Osteoblast (primary cell): ENCODE measurements at regions not wholly inside any gene's neighbourhood (a gene's known extent, or its start where the extent isn't known, plus 50 kb on each side); places are given as distances from the start of the nearest gene placed in this dataset.
"Not testable (repeated sequence)": the region's sequence is repeated elsewhere in the genome, so short reads cannot be mapped to it uniquely, and the experiment has no call there.

Experiments
- DNase-seq: peaks from one replicate; pipeline ENCODE4 v3.0.0; 2011; ENCODE audit warnings: low spot score, mixed read lengths; ENCODE audit not compliant: insufficient read length; ENCODE audit errors: missing footprints
- H2AFZ ChIP-seq: 2 replicates; pipeline ENCODE4 v1.6.0; 2011; ENCODE audit warnings: mild to moderate bottlenecking, low read length
- H3K27ac ChIP-seq: 2 replicates; pipeline ENCODE4 v1.5.1; 2011; ENCODE audit warnings: mild to moderate bottlenecking, low read depth, low read length, moderate library complexity
- H3K27me3 ChIP-seq: 2 replicates; pipeline ENCODE4 v1.6.0; 2012; ENCODE audit warnings: mild to moderate bottlenecking, control low read depth, inconsistent platforms, low read length, moderate library complexity; ENCODE audit not compliant: insufficient read depth
- H3K36me3 ChIP-seq: 2 replicates; pipeline ENCODE4 v1.5.1; 2011; ENCODE audit warnings: mild to moderate bottlenecking, low read length, control low read depth, moderate library complexity; ENCODE audit not compliant: insufficient read depth
- H3K4me1 ChIP-seq: 2 replicates; pipeline ENCODE4 v1.5.1; 2011; ENCODE audit warnings: mild to moderate bottlenecking, low read length, control low read depth, moderate library complexity; ENCODE audit not compliant: insufficient read depth
- H3K4me2 ChIP-seq: 2 replicates; pipeline ENCODE4 v1.6.0; 2011; ENCODE audit warnings: mild to moderate bottlenecking, low read length; ENCODE audit not compliant: insufficient read depth
- H3K4me3 ChIP-seq: fragments of 200-600 bp; sonication (generic); 3 replicates; pipeline ENCODE4 v1.5.1; 2012; ENCODE audit warnings: mild to moderate bottlenecking, low read length, inconsistent platforms; ENCODE audit not compliant: insufficient read depth
- H3K79me2 ChIP-seq: 2 replicates; pipeline ENCODE4 v1.6.0; 2012; ENCODE audit warnings: mild to moderate bottlenecking, low read length, control low read depth, inconsistent platforms; ENCODE audit not compliant: insufficient read depth
- H3K9me3 ChIP-seq: 2 replicates; pipeline ENCODE4 v1.5.1; 2011; ENCODE audit warnings: low read depth, low read length, control low read depth
- H4K20me1 ChIP-seq: 2 replicates; pipeline ENCODE4 v1.6.0; 2012; ENCODE audit warnings: mild to moderate bottlenecking, low read length, control low read depth; ENCODE audit not compliant: insufficient read depth
- CTCF ChIP-seq: IDR thresholded peaks from 2 replicates; pipeline ENCODE4 v1.5.1; 2011; ENCODE audit warnings: mild to moderate bottlenecking, low read depth, low read length, moderate library complexity; ENCODE audit errors: extremely low read depth

- not testable (repeated sequence) for H3K9me3 ChIP-seq, H3K36me3 ChIP-seq, H3K4me2 ChIP-seq, H3K4me3 ChIP-seq, H4K20me1 ChIP-seq, H3K27ac ChIP-seq, H3K27me3 ChIP-seq, H3K4me1 ChIP-seq, H2AFZ ChIP-seq, H3K79me2 ChIP-seq, DNase-seq
Observed at GRCh38 chr5:21481320-21482270, 1371.5 kb downstream of the CDH12 start.

GRCh38 chr5:21480054-21480453, 1373.1 kb downstream of the CDH12 start:
- H4K20me1 ChIP-seq, H3K36me3 ChIP-seq, H3K4me2 ChIP-seq, H3K27ac ChIP-seq, H3K4me3 ChIP-seq, H3K4me1 ChIP-seq, H3K27me3 ChIP-seq, DNase-seq, H3K9me3 ChIP-seq, H2AFZ ChIP-seq, H3K79me2 ChIP-seq: not testable (repeated sequence)

- not testable (repeated sequence) for H2AFZ ChIP-seq, DNase-seq, H3K4me3 ChIP-seq, H3K36me3 ChIP-seq, H3K79me2 ChIP-seq, H3K27me3 ChIP-seq, H3K9me3 ChIP-seq, H3K27ac ChIP-seq, H4K20me1 ChIP-seq, H3K4me1 ChIP-seq, H3K4me2 ChIP-seq
Observed at GRCh38 chr5:21473981-21474380, 1379.2 kb downstream of the CDH12 start.

- H2AFZ ChIP-seq, H3K36me3 ChIP-seq, H4K20me1 ChIP-seq, H3K79me2 ChIP-seq, DNase-seq, H3K4me1 ChIP-seq, H3K27ac ChIP-seq, H3K27me3 ChIP-seq, H3K4me2 ChIP-seq, H3K9me3 ChIP-seq, H3K4me3 ChIP-seq: not testable (repeated sequence)
Observed at GRCh38 chr5:21473436-21473835, 1379.7 kb downstream of the CDH12 start.

GRCh38 chr5:21471691-21472090, 1381.5 kb downstream of the CDH12 start:
- H3K27me3 ChIP-seq, H3K79me2 ChIP-seq, H2AFZ ChIP-seq, H4K20me1 ChIP-seq, H3K4me2 ChIP-seq, H3K27ac ChIP-seq, H3K4me3 ChIP-seq, H3K4me1 ChIP-seq, H3K9me3 ChIP-seq, H3K36me3 ChIP-seq, DNase-seq: not testable (repeated sequence)

GRCh38 chr5:21469523-21470101, 1383.5 kb downstream of the CDH12 start:
- not testable (repeated sequence) for H2AFZ ChIP-seq, DNase-seq, H3K27ac ChIP-seq, H3K79me2 ChIP-seq, H3K36me3 ChIP-seq, H3K27me3 ChIP-seq, H3K9me3 ChIP-seq, H3K4me1 ChIP-seq, H4K20me1 ChIP-seq, H3K4me3 ChIP-seq, H3K4me2 ChIP-seq
- TF ChIP-seq CTCF = peak; percentile 47

- not testable (repeated sequence) for H4K20me1 ChIP-seq, H3K4me1 ChIP-seq, H3K36me3 ChIP-seq, H3K27ac ChIP-seq, H3K9me3 ChIP-seq, H2AFZ ChIP-seq, DNase-seq, H3K4me3 ChIP-seq, H3K79me2 ChIP-seq, H3K4me2 ChIP-seq, H3K27me3 ChIP-seq
Observed at GRCh38 chr5:21467544-21467943, 1385.6 kb downstream of the CDH12 start.

- H3K4me1 ChIP-seq, H3K36me3 ChIP-seq, H4K20me1 ChIP-seq, H3K9me3 ChIP-seq, H3K79me2 ChIP-seq, H3K27ac ChIP-seq, H2AFZ ChIP-seq, H3K27me3 ChIP-seq, H3K4me2 ChIP-seq, DNase-seq: not testable (repeated sequence)
- H3K4me3 ChIP-seq = peak overlapping the region; percentile 75
Observed at GRCh38 chr5:21459744-21460073, 1393.4 kb downstream of the CDH12 start.
